ENCODE measurements at regions not wholly inside any gene's neighbourhood (a gene's known extent, or its start where the extent isn't known, plus 50 kb on each side); places are given as distances from the start of the nearest gene placed in this dataset.
"Not testable (repeated sequence)": the region's sequence is repeated elsewhere in the genome, so short reads cannot be mapped to it uniquely, and the experiment has no call there.

GRCh38 chr4:81330018-81330417 lies 115.0 kb upstream of the PRKG2 start:
- no peak for TF ChIP-seq CTCF (IDR thresholded peaks at IDR 0.05; ENCODE audit: control insufficient read depth, extremely low read depth, insufficient read depth)
- no peak overlapping the region for H3K4me3 ChIP-seq (ENCODE audit: low read depth, low read length)
- DNase-seq (ENCODE audit: low read depth) = no peak

- H3K4me3 ChIP-seq (ENCODE audit: low read depth, low read length) = no peak overlapping the region
- no peak for TF ChIP-seq CTCF (IDR thresholded peaks at IDR 0.05; ENCODE audit: control insufficient read depth, extremely low read depth, insufficient read depth)
- no peak for DNase-seq (ENCODE audit: low read depth)
Observed at GRCh38 chr4:81326581-81326980, 111.6 kb upstream of the PRKG2 start.

GRCh38 chr4:81324594-81324993 lies 109.6 kb upstream of the PRKG2 start:
- not testable (repeated sequence) for DNase-seq (ENCODE audit: low read depth); H3K4me3 ChIP-seq (ENCODE audit: low read depth, low read length)

GRCh38 chr4:81319657-81320056 lies 104.6 kb upstream of the PRKG2 start:
- TF ChIP-seq CTCF (IDR thresholded peaks at IDR 0.05; ENCODE audit: control insufficient read depth, extremely low read depth, insufficient read depth) = no peak
- no peak for DNase-seq (ENCODE audit: low read depth)
- H3K4me3 ChIP-seq (ENCODE audit: low read depth, low read length) = no peak overlapping the region

DNA sequence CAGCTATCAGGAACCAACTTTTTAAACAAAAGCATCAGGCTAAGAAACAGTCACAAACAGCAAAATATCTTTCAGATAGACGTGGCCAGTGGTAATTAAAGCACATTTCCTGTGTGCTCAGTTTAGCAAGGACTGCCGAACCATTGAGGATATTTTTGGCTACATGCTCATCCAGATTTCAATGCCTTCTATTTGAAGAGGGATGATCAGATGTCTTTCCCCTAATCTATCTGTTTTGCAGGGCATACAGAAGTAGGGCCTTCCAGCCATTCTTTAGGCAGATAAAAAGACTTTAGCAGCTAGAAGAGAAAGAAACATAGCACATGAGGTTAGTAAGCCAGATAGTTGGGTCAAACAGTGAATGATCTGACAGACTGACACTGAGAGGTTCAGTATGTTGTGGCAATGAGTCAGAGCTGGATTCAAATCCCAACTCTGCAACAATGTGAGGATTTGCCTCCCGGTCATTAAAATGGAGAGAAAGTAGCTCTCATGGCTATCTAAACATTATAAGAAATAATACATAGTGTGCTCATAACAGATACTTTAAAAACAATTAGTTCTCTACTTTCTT lies 100.0 kb upstream of the PRKG2 start:
- TF ChIP-seq CTCF (IDR thresholded peaks at IDR 0.05; ENCODE audit: control insufficient read depth, extremely low read depth, insufficient read depth) = no peak
- H3K4me3 ChIP-seq (ENCODE audit: low read depth, low read length) = no peak overlapping the region
- no peak for DNase-seq (ENCODE audit: low read depth)

- no peak for TF ChIP-seq CTCF (IDR thresholded peaks at IDR 0.05; ENCODE audit: control insufficient read depth, extremely low read depth, insufficient read depth)
- H3K4me3 ChIP-seq (ENCODE audit: low read depth, low read length) = no peak overlapping the region
- peak; percentile 15 for DNase-seq (ENCODE audit: low read depth)
Observed at GRCh38 chr4:81314196-81314896, 99.3 kb upstream of the PRKG2 start.

DNA sequence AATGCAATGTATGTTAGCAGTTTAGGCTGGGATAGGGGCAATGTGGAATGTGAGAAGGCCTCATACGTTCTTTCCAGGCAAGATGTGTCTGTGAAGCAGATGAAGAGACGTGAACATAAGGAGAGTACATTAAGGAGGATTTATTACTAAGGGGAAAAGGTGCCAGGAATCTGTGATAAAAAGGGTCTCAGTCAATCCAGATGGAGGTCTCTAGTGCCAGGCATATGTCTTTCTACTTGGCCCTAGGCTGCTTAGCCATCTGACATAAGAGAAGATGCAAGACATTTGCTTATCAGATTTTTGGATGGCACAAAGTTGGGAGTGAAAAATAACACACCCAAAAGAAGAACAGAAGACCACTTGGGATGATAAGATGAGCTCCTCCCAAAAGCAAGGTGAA lies 93.0 kb upstream of the PRKG2 start:
- DNase-seq (ENCODE audit: low read depth) = no peak
- no peak overlapping the region for H3K4me3 ChIP-seq (ENCODE audit: low read depth, low read length)
- no peak for TF ChIP-seq CTCF (IDR thresholded peaks at IDR 0.05; ENCODE audit: control insufficient read depth, extremely low read depth, insufficient read depth)
